Thymus (tissue), 11 donors: ENCODE measurements at regions not wholly inside any gene's neighbourhood (a gene's known extent, or its start where the extent isn't known, plus 50 kb on each side); places are given as distances from the start of the nearest gene placed in this dataset.
"Not testable (repeated sequence)": the region's sequence is repeated elsewhere in the genome, so short reads cannot be mapped to it uniquely, and the experiment has no call there.

Source experiments
- DNase-seq, 9 donors: peaks; one replicate each; pipeline ENCODE4 v3.0.0-alpha.2; 2013; ENCODE audit warnings: low spot score in 9 of 9, low read depth in 6 of 9, missing footprints in 1 of 9
- H3K27ac ChIP-seq, 2 donors: one replicate each; pipeline ENCODE4 v1.5.1; 2013; ENCODE audit warnings: control low read depth in 1 of 2, low read depth in 1 of 2, low read length in 1 of 2, mild to moderate bottlenecking in 1 of 2, moderate library complexity in 1 of 2
- H3K27me3 ChIP-seq, 2 donors: one replicate each; pipeline ENCODE4 v1.5.1; 2013; ENCODE audit warnings: low read length in 1 of 2; ENCODE audit not compliant: control insufficient read depth in 2 of 2, insufficient read depth in 1 of 2
- H3K36me3 ChIP-seq, 2 donors: one replicate each; pipeline ENCODE4 v1.5.1; 2013; ENCODE audit warnings: low read length in 1 of 2, mild to moderate bottlenecking in 1 of 2, moderate library complexity in 1 of 2; ENCODE audit not compliant: control insufficient read depth in 2 of 2, insufficient read depth in 2 of 2
- H3K4me1 ChIP-seq, 2 donors: one replicate each; pipeline ENCODE4 v1.5.1; 2013; ENCODE audit warnings: low read length in 2 of 2; ENCODE audit not compliant: control insufficient read depth in 2 of 2, insufficient read depth in 2 of 2
- H3K4me3 ChIP-seq, 2 donors: one replicate each; pipeline ENCODE4 v1.5.1; 2013; ENCODE audit warnings: low read length in 2 of 2, control low read depth in 1 of 2, mild to moderate bottlenecking in 1 of 2
- H3K9me3 ChIP-seq, 2 donors: one replicate each; pipeline ENCODE4 v1.5.1; 2013; ENCODE audit warnings: low read length in 1 of 2, mild to moderate bottlenecking in 1 of 2; ENCODE audit not compliant: control insufficient read depth in 2 of 2, insufficient read depth in 1 of 2
- WGBS: extraction: QIAGEN DNeasy Blood & Tissue Kit; methylation state at CpG from one replicate; pipeline ENCODE4 v1.1.7; 2013; 5-methylcytosine and 5-hydroxymethylcytosine counted together
- donor health status: healthy.

- no peak overlapping the region for H3K4me3 ChIP-seq
- H3K4me1 ChIP-seq: no peaks in the 10 kb centered on the region
- 100% methylated on average over 2 of the region's 2 CpGs for WGBS
Observed at GRCh38 chr13:73321043-73321442, 262.2 kb downstream of the KLF5 start.

GRCh38 chr13:73317140-73317539 lies 258.3 kb downstream of the KLF5 start:
- Histone ChIP-seq H3K4me3 (no peak overlapping the region), H3K36me3 (no peaks in the 10 kb centered on the region), H3K27me3 (no peaks in the 10 kb centered on the region), H3K9me3 (peaks cover 0 to 2% of the 10 kb centered on the region in 2 donors), H3K27ac (no peak overlapping the region), H3K4me1 (no peaks in the 10 kb centered on the region)
- no peak for DNase-seq
- WGBS: 97% methylated on average over 2 of the region's 2 CpGs

More at GRCh38 chr13:73321043-73321442, 262.2 kb downstream of the KLF5 start:
- DNase-seq: no peak
- Histone ChIP-seq H3K36me3 (no peaks in the 10 kb centered on the region), H3K27ac (no peak overlapping the region), H3K27me3 (no peaks in the 10 kb centered on the region), H3K9me3 (no peaks in the 10 kb centered on the region)

- no peaks in the 10 kb centered on the region for H3K36me3 ChIP-seq
- 98% methylated on average over 2 of the region's 2 CpGs for WGBS
- H3K27me3 ChIP-seq: no peaks in the 10 kb centered on the region
- no peak for DNase-seq
- H3K27ac ChIP-seq: no peak overlapping the region
- H3K4me1 ChIP-seq: no peaks in the 10 kb centered on the region
- H3K4me3 ChIP-seq: no peak overlapping the region
- H3K9me3 ChIP-seq: peaks cover 0 to 2% of the 10 kb centered on the region in 2 donors
Observed at GRCh38 chr13:73310366-73310765, 251.6 kb downstream of the KLF5 start.

GRCh38 chr13:73307481-73307880 lies 248.7 kb downstream of the KLF5 start:
- H3K36me3 ChIP-seq: no peaks in the 10 kb centered on the region
- no peak overlapping the region for H3K4me3 ChIP-seq
- H3K27ac ChIP-seq: no peak overlapping the region
- no peaks in the 10 kb centered on the region for H3K9me3 ChIP-seq
- no peaks in the 10 kb centered on the region for H3K4me1 ChIP-seq
- WGBS: 95% methylated on average over 1 of the region's 1 CpG
- no peak for DNase-seq
- no peaks in the 10 kb centered on the region for H3K27me3 ChIP-seq

- H3K9me3 ChIP-seq: no peaks in the 10 kb centered on the region
- no peaks in the 10 kb centered on the region for H3K27me3 ChIP-seq
- no peaks in the 10 kb centered on the region for H3K36me3 ChIP-seq
- H3K4me3 ChIP-seq: no peak overlapping the region
- H3K27ac ChIP-seq: no peak overlapping the region
- no peak for DNase-seq
- H3K4me1 ChIP-seq: no peaks in the 10 kb centered on the region
- WGBS: 98% methylated on average over 1 of the region's 1 CpG
Observed at GRCh38 chr13:73306688-73307087, 247.9 kb downstream of the KLF5 start.

GRCh38 chr13:73304442-73304841 lies 245.6 kb downstream of the KLF5 start:
- no peak for DNase-seq
- 94% methylated on average over 2 of the region's 2 CpGs for WGBS
- no peaks in the 10 kb centered on the region for H3K27me3 ChIP-seq

GRCh38 chr13:73303851-73304250 lies 245.0 kb downstream of the KLF5 start:
- no peak for DNase-seq
- no peaks in the 10 kb centered on the region for H3K36me3 ChIP-seq
- H3K9me3 ChIP-seq: no peaks in the 10 kb centered on the region
- H3K27me3 ChIP-seq: no peaks in the 10 kb centered on the region
- H3K27ac ChIP-seq: no peak overlapping the region
- WGBS: 88% methylated on average over 6 of the region's 6 CpGs
- H3K4me3 ChIP-seq: no peak overlapping the region
- H3K4me1 ChIP-seq: no peaks in the 10 kb centered on the region

More at GRCh38 chr13:73304442-73304841, 245.6 kb downstream of the KLF5 start:
- Histone ChIP-seq H3K4me3 (no peak overlapping the region), H3K4me1 (no peaks in the 10 kb centered on the region), H3K9me3 (no peaks in the 10 kb centered on the region), H3K27ac (no peak overlapping the region), H3K36me3 (no peaks in the 10 kb centered on the region)

GRCh38 chr13:73301622-73302021 lies 242.8 kb downstream of the KLF5 start:
- H3K9me3 ChIP-seq, H3K27me3 ChIP-seq, DNase-seq, H3K4me1 ChIP-seq, H3K27ac ChIP-seq, H3K36me3 ChIP-seq, H3K4me3 ChIP-seq: not testable (repeated sequence)

- Histone ChIP-seq H3K4me1 (no peaks in the 10 kb centered on the region), H3K27ac (no peak overlapping the region), H3K4me3 (no peak overlapping the region), H3K36me3 (no peaks in the 10 kb centered on the region), H3K27me3 (no peaks in the 10 kb centered on the region), H3K9me3 (no peaks in the 10 kb centered on the region)
- WGBS: 97% methylated on average over 3 of the region's 3 CpGs
- no peak for DNase-seq
Observed at GRCh38 chr13:73300718-73301425, 242.1 kb downstream of the KLF5 start.
